ENCODE measurements at regions not wholly inside any gene's neighbourhood (a gene's known extent, or its start where the extent isn't known, plus 50 kb on each side); places are given as distances from the start of the nearest gene placed in this dataset.
A peak's percentile ranks its signal among the peaks of the same experiment; 100 is the strongest.
"Not testable (repeated sequence)": the region's sequence is repeated elsewhere in the genome, so short reads cannot be mapped to it uniquely, and the experiment has no call there.

DNA sequence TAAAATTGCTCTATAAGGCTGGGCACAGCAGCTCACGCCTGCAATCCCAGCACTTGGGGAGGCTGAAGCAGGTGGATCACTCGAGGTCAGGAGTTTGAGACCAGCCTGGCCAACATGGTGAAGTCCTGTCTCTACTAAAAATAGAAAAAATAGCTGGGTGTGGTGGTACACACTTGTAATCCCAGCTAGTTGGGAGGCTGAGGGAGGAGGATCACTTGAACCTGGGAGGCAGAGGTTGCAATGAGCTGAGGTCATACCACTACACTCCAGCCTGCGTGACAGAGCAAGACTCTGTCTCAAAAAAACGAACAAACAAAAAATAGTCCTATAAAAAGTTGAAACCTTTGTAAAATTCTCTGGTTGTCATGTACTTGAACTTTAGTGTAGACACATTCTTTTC is 93.0 kb upstream of the KIF26B start:
- DNase-seq = not testable (repeated sequence)

DNA sequence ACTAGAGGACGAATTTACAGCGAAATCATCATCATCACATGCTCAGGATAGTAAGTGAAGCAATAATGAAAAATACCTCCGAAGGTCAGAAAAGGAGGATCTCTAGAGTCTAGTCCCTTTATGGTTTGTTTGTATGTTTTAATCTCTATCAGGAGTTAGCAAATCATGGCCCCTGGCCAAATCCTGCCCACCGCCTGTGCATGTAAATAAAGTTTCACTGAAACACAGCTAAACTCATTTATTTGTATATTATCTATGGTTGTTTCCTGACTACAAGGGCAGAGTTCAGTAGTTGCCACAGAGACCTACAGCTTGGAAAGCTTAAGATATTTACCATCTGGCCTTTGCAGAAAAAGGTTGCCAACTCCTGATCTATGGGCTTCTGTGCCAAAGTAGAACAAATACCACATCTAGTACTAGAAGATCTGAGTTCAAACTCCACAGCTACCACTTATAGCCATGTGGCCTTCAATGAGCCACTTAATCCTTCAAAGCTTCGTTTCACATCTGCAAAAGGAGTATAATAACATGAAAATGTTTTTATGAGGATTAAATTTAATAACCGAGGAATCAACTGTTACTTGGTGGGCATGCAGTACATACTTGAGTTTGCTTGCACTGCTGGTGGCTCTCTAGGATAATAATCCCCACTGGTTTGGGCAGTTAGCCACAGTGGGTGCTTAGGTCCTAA is 94.0 kb upstream of the KIF26B start:
- DNase-seq = peak; percentile 19

DNA sequence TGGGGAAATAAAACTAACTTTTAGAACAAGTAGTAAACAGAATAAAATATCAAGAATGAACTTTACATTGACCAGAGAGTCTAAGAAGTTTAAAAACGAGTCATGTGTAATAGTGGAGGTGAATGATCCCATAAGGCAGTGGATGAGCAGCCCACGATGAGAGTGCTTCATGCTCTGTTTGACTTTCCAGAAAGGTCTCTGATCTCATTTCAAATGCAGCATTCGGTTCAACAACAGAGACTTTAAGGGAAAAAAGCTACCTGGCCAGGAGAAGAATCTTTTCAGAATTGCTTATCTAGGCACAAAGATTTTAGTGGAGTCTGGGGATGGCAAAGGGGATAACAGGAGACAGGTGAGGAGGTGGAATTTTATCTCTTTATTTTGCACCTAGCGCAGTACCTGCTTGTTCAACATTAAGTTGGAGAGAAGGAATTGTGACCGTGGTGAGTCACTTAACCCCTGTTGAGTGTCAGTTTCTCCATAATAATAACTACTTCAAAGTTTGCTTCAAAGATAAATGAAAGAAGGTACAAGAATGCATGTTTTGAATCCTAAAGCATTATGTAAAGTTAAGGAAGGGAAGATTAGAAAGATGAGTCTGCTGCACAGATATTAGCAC is 94.9 kb upstream of the KIF26B start:
- DNase-seq = no peak

DNA sequence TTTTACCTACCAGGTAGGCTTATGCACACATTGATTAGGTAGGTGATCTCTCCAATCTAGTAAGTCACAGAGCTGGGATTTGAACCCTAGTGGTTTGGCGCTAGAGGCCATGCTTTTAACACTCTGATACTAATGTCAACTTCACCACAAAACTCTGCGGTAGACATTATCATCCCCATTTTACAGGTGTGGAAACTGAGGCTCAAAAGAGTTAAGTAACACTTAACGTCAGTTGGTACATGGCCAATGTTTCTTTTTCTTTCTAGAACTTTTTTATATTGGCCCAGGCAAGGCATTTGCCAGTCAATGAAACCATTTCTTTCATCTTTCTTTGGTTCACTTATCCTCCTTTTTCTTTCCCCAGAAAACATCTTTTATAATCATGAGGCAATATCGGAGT is 95.9 kb upstream of the KIF26B start:
- DNase-seq = no peak

DNA sequence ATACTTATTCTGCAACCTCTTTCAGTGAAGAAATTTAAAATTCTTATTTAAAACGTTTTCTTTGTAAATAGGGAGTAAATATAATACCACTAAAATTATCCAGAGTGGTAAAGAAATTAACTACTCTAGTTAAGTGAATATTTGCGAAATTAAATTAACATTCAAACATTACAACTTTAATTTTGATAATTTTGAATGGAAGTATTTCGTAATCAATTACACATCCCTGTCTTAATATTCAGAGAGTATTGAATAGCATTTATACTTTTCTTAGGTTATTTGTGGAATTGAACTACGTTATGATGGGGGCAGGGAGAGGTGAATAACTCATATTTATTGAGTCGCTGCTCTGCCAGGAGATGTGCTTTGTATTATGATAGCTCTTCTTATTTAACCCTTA is 96.3 kb upstream of the KIF26B start:
- DNase-seq = no peak

DNA sequence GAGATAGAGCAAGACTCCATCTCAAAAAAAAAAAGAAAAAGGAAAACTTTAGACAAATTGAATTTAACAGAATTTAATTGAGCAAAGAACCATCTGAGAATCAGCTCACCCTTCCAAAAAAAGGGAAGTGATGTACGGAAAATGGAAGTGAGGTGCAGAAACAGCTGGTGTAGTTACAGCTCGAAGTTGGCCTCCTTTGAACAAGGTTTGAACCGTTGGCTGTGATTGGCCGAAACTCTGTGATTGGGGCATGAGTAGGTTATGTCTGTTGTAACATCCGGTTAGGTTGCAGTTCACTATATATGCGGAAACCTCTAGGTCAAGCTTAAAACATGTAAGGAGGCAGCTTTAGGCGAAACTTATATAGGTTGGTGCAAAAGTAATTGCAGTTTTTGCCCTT is 97.9 kb upstream of the KIF26B start:
- no peak for DNase-seq

DNA sequence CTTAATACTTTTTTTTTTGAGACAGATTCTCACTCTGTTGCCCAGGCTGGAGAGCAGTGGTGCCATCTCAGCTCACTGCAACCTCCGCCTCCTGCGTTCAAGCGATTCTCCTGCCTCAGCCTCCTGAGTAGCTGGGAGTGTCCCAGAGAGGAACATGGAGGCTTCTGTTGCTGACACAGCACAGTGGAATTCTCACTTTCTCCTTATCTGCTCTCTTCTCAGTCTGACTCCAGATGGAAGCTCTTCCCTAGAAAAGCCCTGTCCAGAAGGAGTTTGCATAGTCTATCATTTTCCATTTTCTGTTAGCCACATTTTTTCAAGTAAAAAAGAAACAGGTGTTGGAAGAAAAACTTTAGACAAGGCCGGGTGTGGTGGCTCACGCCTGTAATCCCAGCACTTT is 98.5 kb upstream of the KIF26B start:
- DNase-seq = not testable (repeated sequence)

DNA sequence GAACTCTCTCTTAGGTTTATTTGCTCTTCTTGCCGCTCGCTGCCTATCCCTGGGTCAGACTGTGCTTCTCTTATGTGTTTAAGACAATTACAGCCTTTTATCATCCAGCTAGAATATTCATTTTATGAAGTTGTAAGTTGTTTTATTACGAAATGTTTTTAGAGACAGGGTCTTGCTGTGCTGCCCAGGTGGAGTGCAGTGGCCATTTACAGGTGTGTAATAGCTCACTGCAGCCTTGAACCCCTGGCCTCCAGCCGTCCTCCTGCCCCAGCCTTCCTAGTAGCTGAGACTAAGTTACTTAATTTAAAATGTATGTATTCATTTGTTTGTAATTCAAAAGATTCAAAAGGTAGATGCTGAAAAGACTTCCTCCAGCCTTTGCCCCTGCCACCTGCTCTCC is 99.0 kb upstream of the KIF26B start:
- no peak for DNase-seq

DNA sequence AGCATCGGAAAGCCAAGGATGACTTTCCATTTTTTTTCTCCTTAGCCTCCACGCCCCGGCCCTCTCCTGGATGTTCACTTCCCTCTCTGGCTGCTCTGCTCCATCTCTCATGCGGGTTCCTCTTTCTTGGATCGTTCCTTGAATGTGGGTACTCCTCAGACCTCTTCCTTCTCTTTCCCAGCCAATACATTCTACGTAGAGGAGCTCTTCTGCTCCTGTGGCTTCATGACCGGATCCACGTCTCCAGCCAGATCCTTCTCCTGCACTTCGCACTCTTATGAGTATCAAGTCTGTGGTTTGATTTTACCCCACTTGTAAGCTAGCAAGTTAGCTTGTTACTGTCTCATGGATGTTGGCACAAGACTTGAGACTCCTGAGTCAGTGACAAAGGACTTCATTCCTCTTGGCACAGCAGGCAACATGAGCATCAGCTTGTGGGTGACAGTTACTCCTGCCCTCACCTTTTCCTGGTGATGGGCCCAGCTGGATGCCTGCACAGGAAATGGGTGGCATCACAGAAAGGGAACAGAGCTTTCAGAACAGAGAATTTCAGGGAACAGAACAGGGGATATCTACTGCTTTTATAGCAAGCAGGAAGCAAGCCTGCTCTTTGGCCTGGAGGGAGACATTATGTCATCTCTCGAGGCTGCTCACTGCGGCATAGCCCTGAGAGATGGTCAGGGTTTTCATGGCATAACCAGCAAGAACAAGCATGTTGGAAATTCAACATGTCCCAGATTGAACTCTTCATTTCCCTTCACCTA is 100.1 kb upstream of the KIF26B start:
- no peak for DNase-seq

DNA sequence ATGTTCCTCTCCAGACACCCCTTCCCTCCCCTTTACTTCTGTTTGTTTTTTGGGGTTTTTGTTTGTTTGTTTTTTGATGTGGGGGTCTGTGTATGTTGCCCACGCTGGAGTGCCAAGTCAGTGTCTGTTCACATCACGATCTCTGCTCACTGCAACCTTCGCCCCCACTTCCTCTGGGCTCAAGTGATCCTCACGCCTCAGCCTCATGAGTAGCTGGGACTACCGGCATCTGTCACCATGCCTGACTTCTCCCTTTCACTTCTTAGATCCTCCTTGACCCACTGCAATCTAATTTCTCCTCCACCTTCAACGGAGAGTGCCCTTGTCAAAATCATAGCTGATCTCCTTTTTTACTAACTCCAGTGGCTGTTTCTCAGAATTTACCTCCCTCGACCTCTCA is 100.7 kb upstream of the KIF26B start:
- no peak for DNase-seq

DNA sequence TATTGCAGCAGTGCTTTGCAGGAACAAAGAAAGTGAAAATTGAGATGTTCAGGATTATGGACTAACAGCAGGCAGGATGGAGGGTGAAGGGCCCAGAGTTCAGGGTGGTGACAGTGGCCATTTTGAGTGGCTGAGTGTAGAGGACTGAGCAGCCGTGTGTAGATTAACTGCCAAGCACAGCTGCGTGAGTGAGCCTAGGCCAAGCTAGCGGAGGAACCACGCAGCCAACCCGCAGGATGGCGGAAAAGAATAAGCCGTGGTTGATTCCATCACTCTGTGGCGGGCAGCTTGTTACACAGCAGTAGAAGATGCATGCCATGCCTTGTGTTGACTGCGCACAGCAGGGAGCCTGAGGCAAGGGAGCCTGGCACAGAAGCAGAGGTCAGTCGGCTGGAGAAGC is 102.5 kb upstream of the KIF26B start:
- no peak for DNase-seq

DNA sequence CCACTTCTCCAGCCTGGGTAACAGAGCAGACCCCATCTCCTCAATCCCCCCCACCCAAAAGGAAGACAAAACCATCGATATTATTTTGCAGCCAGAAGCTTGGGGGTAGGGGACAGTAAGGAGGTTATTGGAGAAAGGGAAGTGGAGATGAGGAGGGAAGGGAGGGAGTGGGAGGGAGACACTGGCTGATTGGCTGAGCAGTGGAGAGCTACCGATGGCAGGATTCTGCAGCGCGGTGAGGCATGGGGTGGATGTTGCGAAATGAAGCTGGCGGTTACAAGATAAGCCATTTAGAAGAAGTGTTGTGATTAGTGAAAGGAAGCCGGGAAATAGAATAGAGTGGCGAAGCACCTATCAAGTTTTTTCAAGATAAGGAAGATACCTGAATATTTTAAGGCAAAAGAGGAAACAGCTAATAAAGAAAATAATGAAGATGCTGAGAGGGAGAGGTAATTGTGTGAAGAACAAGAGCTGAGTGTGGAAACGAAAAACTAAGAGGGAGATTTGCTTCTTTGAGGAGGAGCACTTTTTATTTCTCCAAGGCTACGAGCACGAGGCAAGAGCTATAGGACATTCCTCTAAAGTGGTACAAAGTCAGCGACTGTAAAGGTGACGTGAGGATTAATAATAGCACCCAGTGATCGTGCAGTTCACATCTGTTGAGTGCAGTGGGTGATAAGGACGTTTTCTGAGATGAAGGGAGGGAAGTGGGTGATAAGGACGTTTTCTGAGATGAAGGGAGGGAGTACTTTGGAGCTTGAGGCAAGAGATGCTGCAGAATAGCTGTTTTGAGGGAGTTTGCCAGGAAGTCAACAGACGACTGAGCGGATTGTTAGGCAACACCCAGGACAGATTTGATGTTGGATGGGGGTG is 103.2 kb upstream of the KIF26B start:
- no peak for DNase-seq

DNA sequence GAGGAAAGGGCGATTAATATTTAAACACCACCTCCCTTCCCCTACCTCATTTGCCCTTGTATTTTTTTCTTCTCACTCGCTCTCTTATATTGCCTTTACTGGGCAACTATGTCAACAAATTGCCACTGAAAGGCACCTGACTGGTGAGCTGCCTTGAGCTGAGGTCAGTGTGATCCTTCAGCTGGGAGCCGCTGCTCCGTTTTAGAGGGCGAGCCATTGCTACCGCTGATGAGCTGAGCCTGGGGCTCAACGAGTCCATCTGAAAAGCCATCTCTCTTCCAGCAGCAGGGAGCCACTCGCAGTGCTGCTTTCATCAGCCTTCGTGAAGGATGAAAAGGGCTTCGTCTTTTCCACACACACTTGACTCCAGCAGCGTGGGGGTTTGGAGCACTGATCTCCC is 108.0 kb upstream of the KIF26B start:
- DNase-seq = peak; percentile 50

DNA sequence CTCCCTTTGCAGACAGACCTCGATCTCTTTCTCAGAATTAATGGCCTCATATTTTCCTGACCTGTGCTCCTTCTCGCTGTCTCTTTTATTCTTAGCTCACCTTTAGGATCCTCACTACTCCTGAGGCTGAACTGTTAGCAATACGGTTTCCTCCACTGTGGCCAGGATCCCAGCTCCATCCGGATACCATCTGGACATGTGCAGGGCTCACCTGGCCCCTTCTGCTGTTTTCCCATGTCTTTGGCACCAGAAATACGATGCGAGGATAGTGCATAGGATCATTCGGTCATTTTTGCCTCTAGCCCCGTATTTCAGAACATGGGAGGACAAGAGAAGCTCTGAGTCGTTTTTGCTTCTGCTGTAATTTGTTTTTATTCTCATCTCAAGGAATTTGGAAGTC is 108.5 kb upstream of the KIF26B start:
- no peak for DNase-seq

DNA sequence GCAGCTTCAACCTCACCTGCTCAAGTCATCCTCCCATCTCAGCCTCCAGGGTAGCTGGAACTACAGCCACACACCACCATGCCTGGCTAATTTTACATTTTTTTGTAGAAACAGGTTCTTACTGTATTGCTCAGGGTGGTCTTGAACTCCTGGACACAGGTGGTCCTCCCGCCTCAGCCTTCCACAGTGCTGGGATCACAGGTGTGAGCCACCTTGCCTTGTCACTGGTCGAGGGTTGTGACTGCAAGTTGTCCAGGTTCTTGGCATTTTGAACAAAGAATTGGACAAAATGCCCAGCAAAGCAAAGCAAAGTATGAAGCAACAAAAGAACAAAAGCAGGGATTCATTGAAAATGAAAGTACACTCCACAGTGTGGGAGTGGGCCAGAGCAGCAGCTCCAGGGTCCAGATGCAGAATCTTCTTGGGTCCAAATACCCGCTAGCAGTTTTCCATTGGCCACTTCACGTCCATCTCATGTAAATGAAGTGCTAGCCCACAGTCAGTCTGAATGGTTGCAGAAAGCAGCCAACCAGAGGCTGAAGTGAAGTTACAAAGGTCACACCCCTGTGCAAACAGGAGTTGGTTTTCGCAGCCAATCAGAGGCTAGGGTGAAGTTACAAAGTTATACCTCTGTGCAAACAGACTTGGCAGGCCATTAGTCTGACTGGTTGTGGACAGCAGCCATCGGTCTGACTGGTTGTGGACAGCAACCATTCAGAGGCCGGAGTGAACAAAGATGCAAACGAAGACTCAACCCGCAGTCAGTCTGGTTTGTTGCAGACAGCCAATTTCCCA is 109.5 kb upstream of the KIF26B start:
- DNase-seq = no peak

DNA sequence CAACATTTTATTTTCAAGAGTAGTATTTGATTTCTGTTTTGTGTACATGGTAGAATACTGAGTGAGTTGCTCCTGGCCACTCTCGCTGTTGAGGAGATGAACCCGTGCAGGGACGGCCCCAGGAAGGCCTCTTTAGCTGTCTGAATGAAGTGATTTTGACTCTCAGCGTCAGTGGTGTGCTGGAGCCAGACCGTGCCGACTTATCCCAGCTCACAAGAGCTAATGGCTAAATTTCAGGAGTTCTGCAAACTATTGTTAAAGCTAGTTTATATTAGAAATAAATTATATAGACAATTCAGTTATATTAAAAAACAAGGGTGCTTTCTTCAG is 111.2 kb upstream of the KIF26B start:
- DNase-seq = no peak

DNA sequence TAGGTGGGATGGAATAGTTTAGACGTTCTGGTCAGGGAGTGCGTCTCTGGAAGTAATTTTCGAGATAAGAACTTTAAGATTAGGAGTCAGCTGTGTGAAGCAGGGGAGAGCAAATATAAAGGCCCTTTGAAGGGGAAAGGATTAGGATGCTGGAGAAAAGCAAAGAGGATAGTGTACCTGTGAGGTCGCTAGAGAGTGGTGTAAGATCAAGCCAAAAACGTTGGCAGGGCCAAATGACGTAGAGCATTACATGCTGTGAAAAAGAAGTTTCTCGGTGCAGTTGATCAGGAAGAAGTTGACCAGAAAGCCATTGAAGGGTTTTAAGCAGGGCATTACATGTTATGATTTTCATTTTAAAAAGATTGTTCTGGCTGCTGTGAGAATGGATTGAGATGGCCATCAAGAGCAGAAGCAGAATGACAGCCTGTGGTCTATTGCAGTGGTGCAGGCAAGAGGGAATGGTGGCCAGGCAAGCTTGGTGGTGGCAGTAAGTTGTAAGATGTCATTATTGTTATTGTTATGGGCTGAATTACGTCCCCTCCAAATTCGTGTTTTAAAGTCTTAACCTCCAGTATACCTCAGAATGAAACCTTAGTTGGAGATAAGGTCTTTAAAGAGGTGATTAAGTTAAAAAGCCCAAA is 113.6 kb upstream of the KIF26B start:
- no peak for DNase-seq

DNA sequence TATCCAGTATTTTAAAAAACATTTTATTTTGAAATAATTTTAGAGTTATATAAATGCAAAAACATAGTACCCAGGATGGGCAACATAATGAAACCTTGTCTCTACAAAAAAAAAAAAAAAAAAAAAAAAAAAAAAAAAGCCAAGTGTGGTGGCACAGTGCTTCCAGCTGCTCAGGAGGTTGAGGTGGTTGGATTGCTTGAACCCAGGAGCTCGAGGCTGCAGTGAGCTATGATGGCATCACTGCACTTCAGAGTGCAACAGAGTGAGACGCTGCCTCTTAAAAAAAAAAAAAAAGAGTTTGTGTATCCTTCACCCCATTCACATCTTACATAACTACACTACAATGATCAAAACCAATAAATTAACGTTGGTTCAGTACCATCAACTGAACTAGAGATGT is 115.6 kb upstream of the KIF26B start:
- peak; percentile 1 for DNase-seq

DNA sequence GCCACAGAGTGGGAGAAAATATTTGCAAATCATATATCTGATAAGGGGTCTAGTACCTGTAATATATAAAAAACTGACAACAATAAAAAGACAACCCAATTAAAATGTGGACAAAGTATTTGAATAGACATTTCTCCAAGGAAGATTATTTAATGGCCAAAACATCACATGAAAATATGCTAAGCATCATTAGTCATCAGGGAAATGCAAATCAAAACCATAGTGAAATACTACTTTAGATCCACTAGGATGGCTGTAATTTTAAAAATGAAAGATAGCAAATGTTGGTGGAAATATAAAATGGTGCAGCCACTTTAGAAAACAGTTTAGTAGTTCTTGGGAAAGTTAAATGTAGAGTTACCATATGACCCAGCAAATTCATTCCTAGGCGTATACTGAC is 118.7 kb upstream of the KIF26B start:
- no peak for DNase-seq

DNA sequence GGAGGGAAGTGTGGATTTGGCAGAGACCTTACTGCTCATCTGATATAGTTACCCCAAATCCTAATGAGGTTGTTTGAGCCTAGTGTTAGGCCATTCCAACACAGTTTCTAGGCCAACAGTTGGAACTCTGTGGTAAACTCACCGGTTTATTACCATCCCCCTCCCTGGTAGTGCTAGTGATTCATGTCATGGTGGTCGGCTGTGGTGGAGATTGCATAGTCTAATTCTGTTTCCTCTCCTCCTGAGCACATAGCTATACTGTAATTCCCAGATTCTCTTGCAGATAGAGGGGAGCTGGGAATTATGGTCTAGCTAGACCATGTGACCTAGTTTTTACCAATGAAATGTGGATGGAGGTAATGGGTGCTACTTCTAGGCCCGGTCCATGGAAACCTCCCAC is 123.7 kb upstream of the KIF26B start:
- no peak for DNase-seq

DNA sequence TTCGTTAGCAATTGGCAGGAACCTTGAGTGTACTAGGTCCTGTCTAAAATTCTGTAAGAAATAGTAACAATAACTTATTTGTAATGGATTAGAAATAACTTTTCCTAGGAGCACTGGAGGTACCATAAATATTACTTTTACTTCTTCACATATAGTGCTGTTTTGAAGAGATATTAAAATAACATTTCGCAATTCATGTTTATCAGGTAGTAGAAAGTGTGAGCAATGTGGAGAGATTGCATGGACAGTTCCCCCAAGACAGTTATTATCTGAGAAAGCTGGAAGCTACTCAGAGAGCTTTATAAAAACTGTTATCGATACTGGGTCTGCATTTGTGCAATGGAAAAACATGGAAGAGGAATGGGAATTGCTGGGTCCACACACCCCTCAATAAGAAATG is 128.5 kb upstream of the KIF26B start:
- DNase-seq = no peak

DNA sequence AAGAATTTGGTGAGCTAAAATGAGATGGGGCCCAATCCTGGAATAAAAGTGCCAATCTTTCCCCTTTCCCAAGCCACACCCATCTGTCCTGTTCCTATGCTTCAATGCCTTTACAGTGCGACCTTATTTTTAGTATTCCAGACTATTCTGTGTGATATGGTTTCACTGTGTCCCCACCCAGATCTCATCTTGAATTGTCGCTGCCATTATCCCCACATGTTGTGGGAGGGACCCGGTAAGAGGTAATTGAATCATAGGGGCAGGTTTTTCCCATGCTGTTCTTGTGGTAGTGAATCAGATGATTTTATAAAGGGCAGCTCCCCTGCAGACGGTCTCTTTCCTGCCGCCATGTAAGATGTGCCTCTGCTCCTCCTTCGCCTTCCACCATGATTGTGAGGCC is 129.3 kb upstream of the KIF26B start:
- no peak for DNase-seq
